ENCODE measurements at regions not wholly inside any gene's neighbourhood (a gene's known extent, or its start where the extent isn't known, plus 50 kb on each side); places are given as distances from the start of the nearest gene placed in this dataset.
"Not testable (repeated sequence)": the region's sequence is repeated elsewhere in the genome, so short reads cannot be mapped to it uniquely, and the experiment has no call there.

- DNase-seq (ENCODE audit: low read depth): no peak
Measured at GRCh38 chr12:18849080-18849479, 111.2 kb downstream of the CAPZA3 start.

- no peak for DNase-seq (ENCODE audit: low read depth)
Measured at GRCh38 chr12:18849761-18850160, 111.8 kb downstream of the CAPZA3 start.

- DNase-seq (ENCODE audit: low read depth): no peak
Measured at GRCh38 chr12:18850752-18851151, 112.8 kb downstream of the CAPZA3 start.

GRCh38 chr12:18851271-18851670, 113.4 kb downstream of the CAPZA3 start:
- no peak for DNase-seq (ENCODE audit: low read depth)

- DNase-seq (ENCODE audit: low read depth): no peak
Measured at GRCh38 chr12:18853570-18854366, 115.8 kb downstream of the CAPZA3 start.

- no peak for DNase-seq (ENCODE audit: low read depth)
Measured at GRCh38 chr12:18857656-18858055, 119.7 kb downstream of the CAPZA3 start.

GRCh38 chr12:18859400-18859799, 121.5 kb downstream of the CAPZA3 start:
- DNase-seq (ENCODE audit: low read depth): no peak

- DNase-seq (ENCODE audit: low read depth): no peak
Measured at GRCh38 chr12:18861287-18861858, 123.5 kb downstream of the CAPZA3 start.

- no peak for DNase-seq (ENCODE audit: low read depth)
Measured at GRCh38 chr12:18863769-18864500, 126.0 kb downstream of the CAPZA3 start.

- no peak for DNase-seq (ENCODE audit: low read depth)
Measured at GRCh38 chr12:18864900-18865561, 127.1 kb downstream of the CAPZA3 start.

- no peak for DNase-seq (ENCODE audit: low read depth)
Measured at GRCh38 chr12:18868717-18869116, 130.8 kb downstream of the CAPZA3 start.

GRCh38 chr12:18872770-18873169, 134.9 kb downstream of the CAPZA3 start:
- no peak for DNase-seq (ENCODE audit: low read depth)

- no peak for DNase-seq (ENCODE audit: low read depth)
Measured at GRCh38 chr12:18878676-18879180, 140.8 kb downstream of the CAPZA3 start.

GRCh38 chr12:18882690-18883089, 144.8 kb downstream of the CAPZA3 start:
- no peak for DNase-seq (ENCODE audit: low read depth)

GRCh38 chr12:18886962-18887361, 149.0 kb downstream of the CAPZA3 start:
- no peak for DNase-seq (ENCODE audit: low read depth)

GRCh38 chr12:18887368-18887767, 149.4 kb downstream of the CAPZA3 start:
- DNase-seq (ENCODE audit: low read depth): no peak

GRCh38 chr12:18888047-18888446, 150.1 kb downstream of the CAPZA3 start:
- no peak for DNase-seq (ENCODE audit: low read depth)

- not testable (repeated sequence) for DNase-seq (ENCODE audit: low read depth)
Measured at GRCh38 chr12:18890621-18891020, 152.7 kb downstream of the CAPZA3 start.

GRCh38 chr12:18895540-18895939, 157.6 kb downstream of the CAPZA3 start:
- DNase-seq (ENCODE audit: low read depth): no peak

GRCh38 chr12:18895946-18896345, 158.0 kb downstream of the CAPZA3 start:
- no peak for DNase-seq (ENCODE audit: low read depth)

- DNase-seq (ENCODE audit: low read depth): no peak
Measured at GRCh38 chr12:18897823-18898222, 159.9 kb downstream of the CAPZA3 start.

GRCh38 chr12:18898470-18898869, 160.6 kb downstream of the CAPZA3 start:
- DNase-seq (ENCODE audit: low read depth): no peak
